K562 (cell line): ENCODE measurements at regions not wholly inside any gene's neighbourhood (a gene's known extent, or its start where the extent isn't known, plus 50 kb on each side); places are given as distances from the start of the nearest gene placed in this dataset.

ENCODE experiments used
- BHLHE40 ChIP-seq: IDR thresholded peaks from 2 replicates; pipeline ENCODE4 v1.6.1; 2011; ENCODE audit warnings: low read length, improper control_type of control experiment
- BRD9 ChIP-seq: fragments of 450-650 bp; IDR thresholded peaks from 2 replicates; pipeline ENCODE4 v1.6.1; 2018; ENCODE audit warnings: low read depth; ENCODE audit not compliant: partially characterized antibody
- E2F5 ChIP-seq: sonication (generic); formaldehyde crosslinking; IDR thresholded peaks from 2 replicates; pipeline ENCODE4 v1.8.0; 2022; ENCODE audit warnings: mild to moderate bottlenecking, missing genetic modification reagents
- HDGF ChIP-seq: fragments of 450-650 bp; IDR thresholded peaks from 2 replicates; pipeline ENCODE4 v1.6.1; 2016
- MXI1 ChIP-seq: IDR thresholded peaks from 2 replicates; pipeline ENCODE4 v1.6.1; 2011; ENCODE audit warnings: low read depth, mild to moderate bottlenecking, improper control_type of control experiment, low read length
- POLR2G ChIP-seq: fragments of 200-400 bp; formaldehyde crosslinking; IDR thresholded peaks from 2 replicates; pipeline ENCODE4 v1.6.1; 2017; ENCODE audit warnings: low read depth, mild to moderate bottlenecking, antibody characterized with exemption, low read length, moderate library complexity
- RAD51 ChIP-seq: fragments of 450-650 bp; IDR thresholded peaks from 2 replicates; pipeline ENCODE4 v1.7.1; 2016; ENCODE audit warnings: low read depth, mild to moderate bottlenecking, borderline replicate concordance
- SREBF1 ChIP-seq: fragments of 150-350 bp; IDR thresholded peaks from 2 replicates; pipeline ENCODE4 v1.6.1; 2014; ENCODE audit warnings: antibody characterized with exemption, low read depth, low read length, borderline replicate concordance
- ZBTB43 ChIP-seq: sonication (generic); formaldehyde crosslinking; IDR thresholded peaks from 2 replicates; pipeline ENCODE4 v1.8.0; 2023; ENCODE audit warnings: mild to moderate bottlenecking, missing genetic modification reagents
- ZBTB7A ChIP-seq: IDR thresholded peaks from 2 replicates; pipeline ENCODE4 v1.6.1; 2011; ENCODE audit warnings: low read depth, mild to moderate bottlenecking, low read length, moderate library complexity, borderline replicate concordance; ENCODE audit not compliant: control insufficient read depth
- ZMIZ1 ChIP-seq, 2 experiments: fragments of 150-350 bp in 1 of 2; IDR thresholded peaks; 2 replicates each; pipeline ENCODE4 v1.6.1; 2012 to 2016; ENCODE audit warnings: low read depth in 2 of 2, low read length in 2 of 2, mild to moderate bottlenecking in 1 of 2, moderate library complexity in 1 of 2
- ZNF347 ChIP-seq: fragments of 450-650 bp; formaldehyde crosslinking; IDR thresholded peaks from 2 replicates; pipeline ENCODE4 v1.4.0; 2020; ENCODE audit warnings: low read depth, mild to moderate bottlenecking, moderate library complexity
- TF ChIP-seq, protein P1 (sequence below): fragments of 450-650 bp; IDR thresholded peaks from 2 replicates; pipeline ENCODE4 v1.6.1; 2016
- TF ChIP-seq, protein P2 (sequence below), 3 experiments: fragments of 200-800 bp in 1 of 3; fragments of 250-450 bp in 1 of 3; fragments of 450-650 bp in 1 of 3; sonication (Bioruptor Pico) in 1 of 3; sonication (Bioruptor generic) in 1 of 3; formaldehyde crosslinking in 1 of 3; IDR thresholded peaks; 2 replicates each; pipeline versions ENCODE4 v1.6.1 to v1.8.0; 2016 to 2022; ENCODE audit warnings: mild to moderate bottlenecking in 2 of 3, missing genetic modification characterization in 2 of 3, missing compliant biosample characterization in 1 of 3, moderate library complexity in 1 of 3
- TF ChIP-seq, protein P3 (sequence below): fragments of 250-450 bp; sonication (Bioruptor Pico); IDR thresholded peaks from 2 replicates; pipeline ENCODE4 v1.8.0; 2022; ENCODE audit warnings: moderate library complexity, mild to moderate bottlenecking, inconsistent platforms

- TF ChIP-seq, protein P1, sequence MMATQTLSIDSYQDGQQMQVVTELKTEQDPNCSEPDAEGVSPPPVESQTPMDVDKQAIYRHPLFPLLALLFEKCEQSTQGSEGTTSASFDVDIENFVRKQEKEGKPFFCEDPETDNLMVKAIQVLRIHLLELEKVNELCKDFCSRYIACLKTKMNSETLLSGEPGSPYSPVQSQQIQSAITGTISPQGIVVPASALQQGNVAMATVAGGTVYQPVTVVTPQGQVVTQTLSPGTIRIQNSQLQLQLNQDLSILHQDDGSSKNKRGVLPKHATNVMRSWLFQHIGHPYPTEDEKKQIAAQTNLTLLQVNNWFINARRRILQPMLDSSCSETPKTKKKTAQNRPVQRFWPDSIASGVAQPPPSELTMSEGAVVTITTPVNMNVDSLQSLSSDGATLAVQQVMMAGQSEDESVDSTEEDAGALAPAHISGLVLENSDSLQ, result peak; percentile 71
- no peak for TF ChIP-seq ZMIZ1 (IDR thresholded peaks at IDR 0.05; ENCODE audit: low read depth in 2 of 2, low read length in 2 of 2)
- TF ChIP-seq, protein P2, sequence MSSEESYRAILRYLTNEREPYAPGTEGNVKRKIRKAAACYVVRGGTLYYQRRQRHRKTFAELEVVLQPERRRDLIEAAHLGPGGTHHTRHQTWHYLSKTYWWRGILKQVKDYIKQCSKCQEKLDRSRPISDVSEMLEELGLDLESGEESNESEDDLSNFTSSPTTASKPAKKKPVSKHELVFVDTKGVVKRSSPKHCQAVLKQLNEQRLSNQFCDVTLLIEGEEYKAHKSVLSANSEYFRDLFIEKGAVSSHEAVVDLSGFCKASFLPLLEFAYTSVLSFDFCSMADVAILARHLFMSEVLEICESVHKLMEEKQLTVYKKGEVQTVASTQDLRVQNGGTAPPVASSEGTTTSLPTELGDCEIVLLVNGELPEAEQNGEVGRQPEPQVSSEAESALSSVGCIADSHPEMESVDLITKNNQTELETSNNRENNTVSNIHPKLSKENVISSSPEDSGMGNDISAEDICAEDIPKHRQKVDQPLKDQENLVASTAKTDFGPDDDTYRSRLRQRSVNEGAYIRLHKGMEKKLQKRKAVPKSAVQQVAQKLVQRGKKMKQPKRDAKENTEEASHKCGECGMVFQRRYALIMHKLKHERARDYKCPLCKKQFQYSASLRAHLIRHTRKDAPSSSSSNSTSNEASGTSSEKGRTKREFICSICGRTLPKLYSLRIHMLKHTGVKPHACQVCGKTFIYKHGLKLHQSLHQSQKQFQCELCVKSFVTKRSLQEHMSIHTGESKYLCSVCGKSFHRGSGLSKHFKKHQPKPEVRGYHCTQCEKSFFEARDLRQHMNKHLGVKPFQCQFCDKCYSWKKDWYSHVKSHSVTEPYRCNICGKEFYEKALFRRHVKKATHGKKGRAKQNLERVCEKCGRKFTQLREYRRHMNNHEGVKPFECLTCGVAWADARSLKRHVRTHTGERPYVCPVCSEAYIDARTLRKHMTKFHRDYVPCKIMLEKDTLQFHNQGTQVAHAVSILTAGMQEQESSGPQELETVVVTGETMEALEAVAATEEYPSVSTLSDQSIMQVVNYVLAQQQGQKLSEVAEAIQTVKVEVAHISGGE (CRISPR knock-in tag; IDR thresholded peaks at IDR 0.05), result 0 out of 6 replicates have a peak, but pooled peaks of 1 of the 3 experiments have one; percentile 32
- TF ChIP-seq BHLHE40, result no peak
- TF ChIP-seq ZNF347 (CRISPR knock-in tag), result no peak
- peak; percentile 64; the same call in 1 of the 2 replicates for TF ChIP-seq SREBF1
- no peak for TF ChIP-seq HDGF
- TF ChIP-seq RAD51, result no peak
- TF ChIP-seq ZBTB7A, result no peak
- no peak for TF ChIP-seq E2F5 (CRISPR knock-in tag)
- TF ChIP-seq ZBTB43, result no peak
- TF ChIP-seq BRD9, result peak; percentile 83
- TF ChIP-seq, protein P3, sequence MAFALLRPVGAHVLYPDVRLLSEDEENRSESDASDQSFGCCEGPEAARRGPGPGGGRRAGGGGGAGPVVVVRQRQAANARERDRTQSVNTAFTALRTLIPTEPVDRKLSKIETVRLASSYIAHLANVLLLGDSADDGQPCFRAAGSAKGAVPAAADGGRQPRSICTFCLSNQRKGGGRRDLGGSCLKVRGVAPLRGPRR (CRISPR knock-in tag), result no peak
- no peak for TF ChIP-seq MXI1
- TF ChIP-seq POLR2G, result no peak
Measured at GRCh38 chr6:28807682-28808280, 116.0 kb downstream of the TRIM27 start (continued).
